ENCODE measurements at regions not wholly inside any gene's neighbourhood (a gene's known extent, or its start where the extent isn't known, plus 50 kb on each side); places are given as distances from the start of the nearest gene placed in this dataset.
"Not testable (repeated sequence)": the region's sequence is repeated elsewhere in the genome, so short reads cannot be mapped to it uniquely, and the experiment has no call there.

- not testable (repeated sequence) for TF ChIP-seq POLR2AphosphoS5 (IDR thresholded peaks at IDR 0.05; ENCODE audit: low read depth); CTCF (IDR thresholded peaks at IDR 0.05; ENCODE audit: insufficient read depth, low read length); REST (IDR thresholded peaks at IDR 0.05; ENCODE audit: insufficient replicate concordance, low read depth); GABPA (IDR thresholded peaks at IDR 0.05; ENCODE audit: low read depth)
- TF ChIP-seq SPI1 (IDR thresholded peaks at IDR 0.05; ENCODE audit: borderline replicate concordance, low read depth) = peak; percentile 91
Measured at GRCh38 chr2:47623140-47623539, 52.4 kb upstream of the KCNK12 start.
